H9 (cell line): ENCODE measurements at regions not wholly inside any gene's neighbourhood (a gene's known extent, or its start where the extent isn't known, plus 50 kb on each side); places are given as distances from the start of the nearest gene placed in this dataset.

ENCODE experiments used
- DNase-seq: peaks from one replicate; pipeline ENCODE4 v3.0.0-alpha.2; 2017
- H2AFZ ChIP-seq: one replicate; pipeline ENCODE4 v1.6.1; 2013; ENCODE audit warnings: mild to moderate bottlenecking, low read length, control low read depth, moderate library complexity
- H2AK5ac ChIP-seq: 2 replicates; pipeline ENCODE4 v1.6.1; 2013; ENCODE audit warnings: low read length, control low read depth, mixed read lengths; ENCODE audit not compliant: insufficient read length
- H2BK120ac ChIP-seq: one replicate; pipeline ENCODE4 v1.6.1; 2013; ENCODE audit warnings: low read depth, mild to moderate bottlenecking, low read length, control low read depth, inconsistent platforms; ENCODE audit not compliant: poor library complexity, severe bottlenecking
- H2BK12ac ChIP-seq: 2 replicates; pipeline ENCODE4 v1.6.1; 2013; ENCODE audit warnings: low read length, control low read depth, mixed read lengths, low read depth; ENCODE audit not compliant: insufficient read length
- H2BK15ac ChIP-seq: 2 replicates; pipeline ENCODE4 v1.6.1; 2013; ENCODE audit warnings: low read depth, low read length, control low read depth
- H2BK20ac ChIP-seq: one replicate; pipeline ENCODE4 v1.6.1; 2013; ENCODE audit warnings: low read depth, mild to moderate bottlenecking, low read length, control low read depth, inconsistent platforms; ENCODE audit not compliant: poor library complexity, severe bottlenecking
- H2BK5ac ChIP-seq: 2 replicates; pipeline ENCODE4 v1.6.1; 2013; ENCODE audit warnings: low read length, control low read depth, mixed read lengths; ENCODE audit not compliant: insufficient read length
- H3K14ac ChIP-seq: 2 replicates; pipeline ENCODE4 v1.6.1; 2013; ENCODE audit warnings: low read length, control low read depth; ENCODE audit not compliant: insufficient read depth
- H3K18ac ChIP-seq: 2 replicates; pipeline ENCODE4 v1.6.1; 2013; ENCODE audit warnings: low read depth, mild to moderate bottlenecking, mixed read lengths, low read length, control low read depth; ENCODE audit not compliant: insufficient read length
- H3K23ac ChIP-seq: 2 replicates; pipeline ENCODE4 v1.6.1; 2013; ENCODE audit warnings: low read length, control low read depth, mixed read lengths, low read depth; ENCODE audit not compliant: insufficient read length
- H3K23me2 ChIP-seq: 2 replicates; pipeline ENCODE4 v1.6.1; 2013; ENCODE audit warnings: low read depth, mild to moderate bottlenecking, mixed read lengths, low read length, control low read depth; ENCODE audit not compliant: insufficient read length, poor library complexity, severe bottlenecking
- H3K27ac ChIP-seq: 2 replicates; pipeline ENCODE4 v1.5.1; 2013; ENCODE audit warnings: low read length, control low read depth, mixed read lengths, low read depth; ENCODE audit not compliant: insufficient read length
- H3K27me3 ChIP-seq: 2 replicates; pipeline ENCODE4 v1.6.1; 2013; ENCODE audit warnings: low read length, control low read depth, inconsistent platforms; ENCODE audit not compliant: insufficient read depth
- H3K4ac ChIP-seq: 2 replicates; pipeline ENCODE4 v1.6.1; 2013; ENCODE audit warnings: low read depth, mild to moderate bottlenecking, control low read depth, inconsistent platforms, low read length, moderate library complexity
- H3K4me1 ChIP-seq: 2 replicates; pipeline ENCODE4 v1.6.1; 2013; ENCODE audit warnings: low read length, control low read depth, inconsistent platforms; ENCODE audit not compliant: insufficient read depth
- H3K4me2 ChIP-seq: 2 replicates; pipeline ENCODE4 v1.6.1; 2013; ENCODE audit warnings: low read length, control low read depth, mixed read lengths; ENCODE audit not compliant: insufficient read length, insufficient read depth
- H3K56ac ChIP-seq: 2 replicates; pipeline ENCODE4 v1.6.1; 2013; ENCODE audit warnings: low read depth, mild to moderate bottlenecking, mixed read lengths, low read length, control low read depth; ENCODE audit not compliant: insufficient read length
- H3K79me1 ChIP-seq: 2 replicates; pipeline ENCODE4 v1.6.1; 2013; ENCODE audit warnings: low read depth, mild to moderate bottlenecking, moderate library complexity, low read length, control low read depth, inconsistent platforms; ENCODE audit not compliant: insufficient read depth, poor library complexity, severe bottlenecking
- H3K79me2 ChIP-seq: 2 replicates; pipeline ENCODE4 v1.6.1; 2013; ENCODE audit warnings: low read length, control low read depth, inconsistent platforms; ENCODE audit not compliant: insufficient read depth
- H3K9ac ChIP-seq: 2 replicates; pipeline ENCODE4 v1.6.1; 2013; ENCODE audit warnings: low read length, control low read depth, mixed read lengths; ENCODE audit not compliant: insufficient read length; ENCODE audit errors: extremely low read depth
- H3K9me3 ChIP-seq: one replicate; pipeline ENCODE4 v1.6.1; 2013; ENCODE audit warnings: low read depth, low read length, inconsistent platforms; ENCODE audit not compliant: control insufficient read depth
- H3T11ph ChIP-seq: one replicate; pipeline ENCODE4 v1.6.1; 2013; ENCODE audit warnings: mild to moderate bottlenecking, low read length, control low read depth, inconsistent platforms
- H4K20me1 ChIP-seq: one replicate; pipeline ENCODE4 v1.6.1; 2013; ENCODE audit not compliant: control insufficient read depth, insufficient read length, insufficient read depth
- H4K5ac ChIP-seq: 2 replicates; pipeline ENCODE4 v1.6.1; 2013; ENCODE audit warnings: low read depth, mild to moderate bottlenecking, mixed read lengths, low read length, control low read depth; ENCODE audit not compliant: insufficient read length
- H4K8ac ChIP-seq: replicated peaks from 2 replicates; pipeline ENCODE4 v1.6.1; 2013; ENCODE audit warnings: low read length, control low read depth, mixed read lengths, low read depth; ENCODE audit not compliant: insufficient read length
- H4K91ac ChIP-seq: 2 replicates; pipeline ENCODE4 v1.6.1; 2013; ENCODE audit warnings: low read depth, mild to moderate bottlenecking, moderate library complexity, mixed read lengths, low read length, control low read depth; ENCODE audit not compliant: insufficient read length
- H3K27ac Mint-ChIP-seq, 3 experiments: 2 replicates in 2 of 3; 3 replicates in 1 of 3; pipeline ENCODE4 v1.8.0; 2020 to 2021; ENCODE audit warnings: mixed read lengths in 3 of 3, mild to moderate bottlenecking in 1 of 3, moderate library complexity in 1 of 3
- H3K27me3 Mint-ChIP-seq: 2 replicates; pipeline ENCODE4 v1.8.0; 2021; ENCODE audit warnings: low read depth, mild to moderate bottlenecking, moderate library complexity, mixed read lengths
- H3K36me3 Mint-ChIP-seq, 3 experiments: 2 replicates in 2 of 3; 3 replicates in 1 of 3; pipeline ENCODE4 v1.8.0; 2020 to 2021; ENCODE audit warnings: low read depth in 3 of 3, mixed read lengths in 3 of 3; ENCODE audit not compliant: insufficient read depth in 1 of 3
- H3K4me1 Mint-ChIP-seq, 2 experiments: 2 replicates each; pipeline ENCODE4 v1.8.0; 2020; ENCODE audit warnings: mixed read lengths in 2 of 2
- H3K4me3 Mint-ChIP-seq, 2 experiments: 2 replicates in 1 of 2; 3 replicates in 1 of 2; pipeline ENCODE4 v1.8.0; 2020 to 2021; ENCODE audit warnings: mild to moderate bottlenecking in 2 of 2, mixed read lengths in 2 of 2, moderate library complexity in 1 of 2
- H3K9me3 Mint-ChIP-seq, 2 experiments: 2 replicates in 1 of 2; 3 replicates in 1 of 2; pipeline ENCODE4 v1.8.0; 2020; ENCODE audit warnings: mild to moderate bottlenecking in 2 of 2, mixed read lengths in 2 of 2, moderate library complexity in 1 of 2
- CTCF ChIP-seq: fragments of 200-600 bp; sonication (generic); conservative IDR thresholded peaks from 3 replicates; pipeline ENCODE4 v1.8.0; 2021; ENCODE audit warnings: antibody characterized with exemption, mild to moderate bottlenecking
- WGBS: extraction: QIAGEN DNeasy Blood & Tissue Kit; methylation state at CpG from one replicate; pipeline ENCODE4 v1.1.7; 2013; ENCODE audit warnings: missing lambda C conversion rate, low lambda C conversion rate, mixed read lengths; ENCODE audit not compliant: insufficient read length; ENCODE audit errors: extremely low coverage; 5-methylcytosine and 5-hydroxymethylcytosine counted together

- Histone ChIP-seq H2AK5ac (no peak overlapping the region), H4K8ac (no peak overlapping the region), H3K4me2 (no peak overlapping the region), H2BK5ac (no peak overlapping the region), H4K91ac (no peak overlapping the region), H4K20me1 (no peaks in the 10 kb centered on the region), H3K27ac (no peak overlapping the region), H3K56ac (no peak overlapping the region), H2AFZ (no peak overlapping the region), H4K5ac (no peak overlapping the region), H3K9ac (no peak overlapping the region), H3K27me3 (no peaks in the 10 kb centered on the region), H3K79me2 (no peaks in the 10 kb centered on the region), H3K23me2 (no peaks in the 10 kb centered on the region), H3K14ac (no peak overlapping the region), H2BK20ac (no peak overlapping the region), H3K23ac (no peak overlapping the region), H3K4ac (no peak overlapping the region), H2BK15ac (no peak overlapping the region), H3K4me1 (no peaks in the 10 kb centered on the region), H3K79me1 (no peaks in the 10 kb centered on the region), H2BK12ac (no peak overlapping the region), H3K18ac (no peak overlapping the region), H3T11ph (no peak overlapping the region), H3K9me3 (no peaks in the 10 kb centered on the region), H2BK120ac (no peak overlapping the region)
- no peak overlapping the region for H3K4me3 Mint-ChIP-seq
- peaks cover 4 to 16% (median 7%) of the 10 kb centered on the region in 3 experiments; a peak in 5 of 7 replicates for H3K36me3 Mint-ChIP-seq
- no peak overlapping the region for H3K27ac Mint-ChIP-seq
- no peak for TF ChIP-seq CTCF
- no CpG with 5 or more reads among the region's 1 CpG for WGBS
- peaks cover 0 to 3% of the 10 kb centered on the region in 2 experiments; a peak in 3 of 4 replicates for H3K4me1 Mint-ChIP-seq
- peaks cover 27 to 31% of the 10 kb centered on the region in 2 experiments for H3K9me3 Mint-ChIP-seq
- no peak for DNase-seq
- H3K27me3 Mint-ChIP-seq: peaks cover 1% of the 10 kb centered on the region; the same call in 1 of the 2 replicates
Measured at GRCh38 chr2:237150186-237150585, 64.5 kb downstream of the COPS8 start.
